Thyroid gland (tissue), 4 donors: ENCODE measurements at regions not wholly inside any gene's neighbourhood (a gene's known extent, or its start where the extent isn't known, plus 50 kb on each side); places are given as distances from the start of the nearest gene placed in this dataset.

Experiments used
- CTCF ChIP-seq, 6 experiments: fragments of 200-600 bp in 3 of 6; fragments of 450-650 bp in 3 of 6; sonication (generic) in 3 of 6; IDR thresholded peaks; one replicate each; pipeline ENCODE4 v1.5.1; 2016 to 2019; ENCODE audit warnings: antibody characterized with exemption in 6 of 6, mild to moderate bottlenecking in 2 of 6, inconsistent platforms in 1 of 6, moderate library complexity in 1 of 6
- POLR2A ChIP-seq, 2 donors: fragments of 450-650 bp; IDR thresholded peaks; one replicate each; pipeline ENCODE4 v1.6.1; 2017; ENCODE audit warnings: antibody characterized with exemption in 2 of 2, mild to moderate bottlenecking in 2 of 2, moderate library complexity in 1 of 2

GRCh38 chr1:175873290-175873935 lies 130.0 kb upstream of the TNR start:
- TF ChIP-seq CTCF (IDR thresholded peaks at IDR 0.05) (no peak), POLR2A (IDR thresholded peaks at IDR 0.05) (no peak)
